Small intestine (tissue), 7 donors: ENCODE measurements at regions not wholly inside any gene's neighbourhood (a gene's known extent, or its start where the extent isn't known, plus 50 kb on each side); places are given as distances from the start of the nearest gene placed in this dataset.

ENCODE experiments used
- DNase-seq, 2 donors: peaks; one replicate each; pipeline versions ENCODE4 v3.0.0 to v3.0.0-alpha.2; 2013
- FAIRE-seq: peaks from 2 replicates; lab custom pipeline; 2012; peaks lifted over from hg19 to GRCh38; lab: Jason Lieb, UNC
- H3K27ac ChIP-seq, 3 donors: one replicate each; pipeline ENCODE4 v1.5.1; 2013; ENCODE audit warnings: low read length in 2 of 3, mild to moderate bottlenecking in 2 of 3, control low read depth in 1 of 3, inconsistent platforms in 1 of 3, low read depth in 1 of 3, moderate library complexity in 1 of 3
- H3K27me3 ChIP-seq, 3 donors: one replicate each; pipeline ENCODE4 v1.6.1; 2013; ENCODE audit warnings: low read length in 3 of 3, inconsistent platforms in 1 of 3; ENCODE audit not compliant: control insufficient read depth in 3 of 3, insufficient read depth in 3 of 3
- H3K36me3 ChIP-seq, 3 donors: one replicate each; pipeline ENCODE4 v1.6.1; 2013; ENCODE audit warnings: low read length in 3 of 3, inconsistent platforms in 1 of 3, low read depth in 1 of 3, mild to moderate bottlenecking in 1 of 3, moderate library complexity in 1 of 3; ENCODE audit not compliant: control insufficient read depth in 3 of 3, insufficient read depth in 2 of 3
- H3K4me1 ChIP-seq, 3 donors: one replicate each; pipeline ENCODE4 v1.6.1; 2013; ENCODE audit warnings: low read length in 2 of 3, inconsistent platforms in 1 of 3, low read depth in 1 of 3, mild to moderate bottlenecking in 1 of 3, moderate library complexity in 1 of 3; ENCODE audit not compliant: control insufficient read depth in 3 of 3, insufficient read depth in 2 of 3
- H3K4me3 ChIP-seq, 3 donors: one replicate each; pipeline ENCODE4 v1.5.1; 2013; ENCODE audit warnings: low read length in 3 of 3, control low read depth in 1 of 3, inconsistent platforms in 1 of 3, low read depth in 1 of 3, mild to moderate bottlenecking in 1 of 3, moderate library complexity in 1 of 3
- H3K9me3 ChIP-seq, 2 donors: one replicate each; pipeline ENCODE4 v1.6.1; 2013; ENCODE audit warnings: low read depth in 1 of 2, low read length in 1 of 2; ENCODE audit not compliant: control insufficient read depth in 2 of 2, insufficient read depth in 1 of 2
- WGBS, 3 donors: extraction: QIAGEN DNeasy Blood & Tissue Kit; methylation state at CpG; one replicate each; pipeline ENCODE4 v1.1.7; 2013; 5-methylcytosine and 5-hydroxymethylcytosine counted together
- donor health status: healthy with polysubstance abuse.
- donor health status: control.
- donor health status: control.
- donor health status: Bipolar disorder and iron deficiency.
- donor health status: healthy.

- no peak for FAIRE-seq
- no peaks in the 10 kb centered on the region for H3K9me3 ChIP-seq
- 92 to 96% (median 92%) methylated on average over 9 of the region's 9 CpGs for WGBS, 3 donors
Observed at GRCh38 chr10:129231821-129232220, 235.2 kb upstream of the MGMT start.

GRCh38 chr10:129233351-129234148, 233.5 kb upstream of the MGMT start:
- Histone ChIP-seq H3K4me1 (no peaks in the 10 kb centered on the region), H3K4me3 (no peak overlapping the region), H3K36me3 (no peaks in the 10 kb centered on the region), H3K27ac (no peak overlapping the region), H3K9me3 (no peaks in the 10 kb centered on the region), H3K27me3 (no peaks in the 10 kb centered on the region)
- DNase-seq (no peak), FAIRE-seq (no peak)
- WGBS, 3 donors = 79 to 84% (median 82%) methylated on average over 15 of the region's 15 CpGs

More at GRCh38 chr10:129231821-129232220, 235.2 kb upstream of the MGMT start:
- H3K27ac ChIP-seq = no peak overlapping the region
- no peak for DNase-seq
- no peak overlapping the region for H3K4me3 ChIP-seq
- no peaks in the 10 kb centered on the region for H3K36me3 ChIP-seq
- H3K27me3 ChIP-seq = no peaks in the 10 kb centered on the region
- no peaks in the 10 kb centered on the region for H3K4me1 ChIP-seq

GRCh38 chr10:129236274-129236691, 230.8 kb upstream of the MGMT start:
- H3K36me3 ChIP-seq = no peaks in the 10 kb centered on the region
- WGBS, 3 donors = 84 to 89% (median 86%) methylated on average over 17 of the region's 17 CpGs
- FAIRE-seq = no peak
- no peak for DNase-seq
- H3K4me3 ChIP-seq = no peak overlapping the region
- no peak overlapping the region for H3K27ac ChIP-seq
- H3K9me3 ChIP-seq = no peaks in the 10 kb centered on the region
- H3K27me3 ChIP-seq = no peaks in the 10 kb centered on the region
- no peaks in the 10 kb centered on the region for H3K4me1 ChIP-seq

GRCh38 chr10:129241461-129241860, 225.6 kb upstream of the MGMT start:
- Histone ChIP-seq H3K4me1 (no peaks in the 10 kb centered on the region), H3K36me3 (no peaks in the 10 kb centered on the region), H3K9me3 (no peaks in the 10 kb centered on the region), H3K4me3 (no peak overlapping the region), H3K27ac (no peak overlapping the region), H3K27me3 (no peaks in the 10 kb centered on the region)
- WGBS, 3 donors = 87 to 95% (median 89%) methylated on average over 13 to 14 of the region's 14 CpGs
- FAIRE-seq (no peak), DNase-seq (no peak)

- Histone ChIP-seq H3K4me3 (no peak overlapping the region), H3K4me1 (no peaks in the 10 kb centered on the region), H3K9me3 (no peaks in the 10 kb centered on the region), H3K36me3 (no peaks in the 10 kb centered on the region), H3K27ac (no peak overlapping the region), H3K27me3 (no peaks in the 10 kb centered on the region)
- WGBS, 3 donors = 76 to 92% (median 82%) methylated on average over 9 of the region's 9 CpGs
- DNase-seq = no peak
- no peak for FAIRE-seq
Observed at GRCh38 chr10:129244298-129244697, 222.7 kb upstream of the MGMT start.

GRCh38 chr10:129244757-129245156, 222.3 kb upstream of the MGMT start:
- no peaks in the 10 kb centered on the region for H3K27me3 ChIP-seq
- WGBS, 3 donors = 79 to 86% (median 84%) methylated on average over 9 of the region's 9 CpGs
- H3K27ac ChIP-seq = no peak overlapping the region
- DNase-seq = no peak
- H3K4me1 ChIP-seq = no peaks in the 10 kb centered on the region
- no peaks in the 10 kb centered on the region for H3K36me3 ChIP-seq
- H3K4me3 ChIP-seq = no peak overlapping the region
- no peaks in the 10 kb centered on the region for H3K9me3 ChIP-seq
- no peak for FAIRE-seq

GRCh38 chr10:129253161-129253864, 213.7 kb upstream of the MGMT start:
- Histone ChIP-seq H3K4me3 (no peak overlapping the region), H3K27me3 (peaks cover 0 to 2% (median 0%) of the 10 kb centered on the region in 3 donors), H3K4me1 (no peaks in the 10 kb centered on the region), H3K27ac (no peak overlapping the region), H3K9me3 (no peaks in the 10 kb centered on the region), H3K36me3 (no peaks in the 10 kb centered on the region)
- no peak for DNase-seq
- no peak for FAIRE-seq
- WGBS, 3 donors = 78 to 86% (median 81%) methylated on average over 12 of the region's 12 CpGs

GRCh38 chr10:129253865-129254179, 213.2 kb upstream of the MGMT start:
- no peak for FAIRE-seq
- 68 to 77% (median 73%) methylated on average over 7 of the region's 7 CpGs for WGBS, 3 donors
- no peak overlapping the region for H3K4me3 ChIP-seq

More at GRCh38 chr10:129253865-129254179, 213.2 kb upstream of the MGMT start:
- Histone ChIP-seq H3K4me1 (no peaks in the 10 kb centered on the region), H3K27ac (no peak overlapping the region), H3K9me3 (no peaks in the 10 kb centered on the region), H3K36me3 (no peaks in the 10 kb centered on the region), H3K27me3 (peaks cover 0 to 2% (median 0%) of the 10 kb centered on the region in 3 donors)
- no peak for DNase-seq
